GM12872 (cell line): ENCODE measurements at regions not wholly inside any gene's neighbourhood (a gene's known extent, or its start where the extent isn't known, plus 50 kb on each side); places are given as distances from the start of the nearest gene placed in this dataset.

Experiments
- TF ChIP-seq, protein P1 (sequence below): IDR thresholded peaks from 3 replicates; pipeline ENCODE4 v1.5.1; 2011; ENCODE audit warnings: low read depth, mild to moderate bottlenecking, low read length, moderate library complexity; ENCODE audit not compliant: insufficient read depth

DNA sequence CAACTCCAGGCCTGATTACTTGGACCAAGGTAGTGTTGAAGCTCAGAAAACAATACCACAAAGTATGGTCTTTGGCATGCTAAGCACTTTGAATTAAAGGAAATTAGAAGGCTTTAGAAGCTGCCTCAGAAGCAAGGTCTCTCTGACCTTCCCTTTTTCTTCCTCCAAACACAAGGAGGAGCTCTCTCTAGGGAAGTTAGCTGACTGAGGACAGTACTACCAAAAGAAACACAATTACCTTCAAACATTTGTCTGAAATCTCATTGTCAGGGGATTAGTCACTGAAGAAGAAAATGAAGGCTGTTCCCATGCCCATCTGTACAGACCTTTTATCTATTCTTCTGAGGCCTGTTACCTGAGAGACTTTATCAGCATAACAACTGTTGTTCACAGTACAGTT lies 279.3 kb downstream of the CDH20 start:
- TF ChIP-seq, protein P1, sequence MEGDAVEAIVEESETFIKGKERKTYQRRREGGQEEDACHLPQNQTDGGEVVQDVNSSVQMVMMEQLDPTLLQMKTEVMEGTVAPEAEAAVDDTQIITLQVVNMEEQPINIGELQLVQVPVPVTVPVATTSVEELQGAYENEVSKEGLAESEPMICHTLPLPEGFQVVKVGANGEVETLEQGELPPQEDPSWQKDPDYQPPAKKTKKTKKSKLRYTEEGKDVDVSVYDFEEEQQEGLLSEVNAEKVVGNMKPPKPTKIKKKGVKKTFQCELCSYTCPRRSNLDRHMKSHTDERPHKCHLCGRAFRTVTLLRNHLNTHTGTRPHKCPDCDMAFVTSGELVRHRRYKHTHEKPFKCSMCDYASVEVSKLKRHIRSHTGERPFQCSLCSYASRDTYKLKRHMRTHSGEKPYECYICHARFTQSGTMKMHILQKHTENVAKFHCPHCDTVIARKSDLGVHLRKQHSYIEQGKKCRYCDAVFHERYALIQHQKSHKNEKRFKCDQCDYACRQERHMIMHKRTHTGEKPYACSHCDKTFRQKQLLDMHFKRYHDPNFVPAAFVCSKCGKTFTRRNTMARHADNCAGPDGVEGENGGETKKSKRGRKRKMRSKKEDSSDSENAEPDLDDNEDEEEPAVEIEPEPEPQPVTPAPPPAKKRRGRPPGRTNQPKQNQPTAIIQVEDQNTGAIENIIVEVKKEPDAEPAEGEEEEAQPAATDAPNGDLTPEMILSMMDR, result 0 out of 3 replicates have a peak, but pooled peaks have one; percentile 1

DNA sequence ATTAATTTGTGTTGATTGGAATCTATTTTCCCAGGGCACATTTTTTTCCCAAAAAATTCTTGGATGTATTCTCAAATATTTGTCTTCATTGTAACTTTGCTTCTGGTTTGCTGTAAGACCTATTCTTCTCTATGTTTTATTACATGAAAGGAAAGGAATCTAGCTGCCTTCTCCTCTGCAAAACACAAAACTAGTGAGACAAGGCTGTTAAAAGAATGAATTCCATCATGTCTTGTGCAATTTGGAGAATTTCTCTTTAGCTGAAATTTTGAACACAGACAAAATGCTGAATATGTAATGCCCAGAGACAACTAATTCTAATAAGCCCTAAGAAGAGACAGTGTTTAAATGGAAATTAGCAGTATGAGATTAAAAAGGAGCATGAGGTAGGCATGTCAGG lies 275.9 kb downstream of the CDH20 start:
- TF ChIP-seq, protein P1, result no peak

DNA sequence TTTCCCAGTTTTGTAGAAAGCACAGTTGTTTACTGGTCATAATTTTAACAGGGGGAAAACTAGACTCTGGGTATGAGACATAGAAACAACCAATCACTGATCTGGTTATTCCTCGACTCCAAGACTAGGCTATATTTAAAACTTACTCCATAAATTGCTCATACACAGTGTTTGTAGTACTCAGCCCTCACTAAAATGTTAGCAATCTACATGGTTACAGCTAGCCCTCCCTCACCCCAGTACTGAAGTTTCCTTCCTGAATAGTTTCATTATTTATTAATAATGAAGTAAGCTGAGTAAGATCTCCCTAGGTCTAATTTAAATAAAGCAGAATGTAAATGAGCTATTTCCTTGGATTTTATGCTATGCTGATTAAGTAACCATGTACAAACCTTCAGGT lies 275.1 kb downstream of the CDH20 start:
- TF ChIP-seq, protein P1, result no peak

DNA sequence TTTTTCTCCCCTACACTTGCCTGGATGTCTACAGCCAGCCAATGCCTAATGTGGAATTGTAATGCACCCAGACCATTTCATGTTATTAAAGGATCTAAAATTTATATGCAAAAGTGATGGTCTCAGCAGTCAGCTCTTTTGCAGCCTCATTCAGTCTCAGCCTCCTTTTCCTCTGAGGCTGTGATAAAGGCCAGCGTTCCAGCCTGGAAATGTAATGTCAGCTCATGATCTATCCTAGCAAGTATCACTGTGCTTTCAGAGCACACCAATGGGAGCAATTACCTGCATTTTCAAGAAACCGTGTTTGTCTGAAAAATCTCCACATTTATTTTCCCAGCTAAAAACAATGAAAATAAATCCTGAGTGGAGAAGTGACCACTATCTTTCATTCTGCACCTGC lies 274.6 kb downstream of the CDH20 start:
- TF ChIP-seq, protein P1, result no peak

DNA sequence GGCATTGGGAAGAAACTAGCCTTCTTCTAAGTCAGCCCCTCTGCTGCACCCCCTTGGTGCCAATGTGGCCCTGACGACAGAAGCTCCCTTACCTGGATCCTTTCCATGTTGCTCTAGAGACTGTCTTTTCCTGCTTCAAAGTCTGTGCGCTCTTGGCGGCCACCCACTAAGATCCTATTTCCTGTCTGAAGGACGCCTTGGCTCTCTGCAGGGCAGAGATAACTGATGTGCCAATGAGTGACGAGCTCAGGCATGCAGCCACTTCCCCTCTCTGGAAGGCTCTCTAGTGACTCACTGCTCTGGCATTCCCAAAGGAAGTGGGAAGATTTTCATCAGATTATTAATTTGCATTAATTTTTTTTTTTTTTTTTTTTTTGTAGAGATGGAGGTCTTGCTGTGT lies 273.5 kb downstream of the CDH20 start:
- TF ChIP-seq, protein P1, result no peak

DNA sequence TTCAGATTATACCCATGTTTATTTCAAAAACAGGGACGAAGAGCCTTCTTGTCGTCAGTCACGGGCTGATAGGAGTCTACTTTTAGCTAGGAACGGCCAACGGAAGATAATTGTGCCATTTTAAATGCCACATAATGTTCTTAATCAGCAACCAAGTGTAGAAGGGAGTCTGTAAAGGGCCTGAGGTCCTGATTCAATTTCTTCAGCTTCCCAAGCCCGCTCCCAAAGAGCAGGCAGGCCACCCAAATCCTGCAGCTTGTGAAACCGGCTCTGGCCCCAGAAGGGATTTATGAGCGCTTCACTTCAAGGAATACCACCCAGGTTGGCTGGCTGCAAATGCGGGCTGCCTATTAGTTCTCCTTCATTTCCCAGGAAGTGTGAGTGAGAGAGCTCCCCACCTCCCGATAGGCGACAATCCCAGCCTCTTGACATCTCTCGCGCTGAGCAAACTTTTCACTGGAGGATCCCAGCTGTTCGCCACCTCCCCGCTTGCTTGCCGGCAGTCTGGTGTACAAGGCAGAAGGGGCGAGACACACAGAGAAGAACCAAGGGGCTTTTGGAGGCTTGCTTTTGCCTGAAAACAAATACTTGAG lies 272.9 kb downstream of the CDH20 start:
- TF ChIP-seq, protein P1, result no peak

DNA sequence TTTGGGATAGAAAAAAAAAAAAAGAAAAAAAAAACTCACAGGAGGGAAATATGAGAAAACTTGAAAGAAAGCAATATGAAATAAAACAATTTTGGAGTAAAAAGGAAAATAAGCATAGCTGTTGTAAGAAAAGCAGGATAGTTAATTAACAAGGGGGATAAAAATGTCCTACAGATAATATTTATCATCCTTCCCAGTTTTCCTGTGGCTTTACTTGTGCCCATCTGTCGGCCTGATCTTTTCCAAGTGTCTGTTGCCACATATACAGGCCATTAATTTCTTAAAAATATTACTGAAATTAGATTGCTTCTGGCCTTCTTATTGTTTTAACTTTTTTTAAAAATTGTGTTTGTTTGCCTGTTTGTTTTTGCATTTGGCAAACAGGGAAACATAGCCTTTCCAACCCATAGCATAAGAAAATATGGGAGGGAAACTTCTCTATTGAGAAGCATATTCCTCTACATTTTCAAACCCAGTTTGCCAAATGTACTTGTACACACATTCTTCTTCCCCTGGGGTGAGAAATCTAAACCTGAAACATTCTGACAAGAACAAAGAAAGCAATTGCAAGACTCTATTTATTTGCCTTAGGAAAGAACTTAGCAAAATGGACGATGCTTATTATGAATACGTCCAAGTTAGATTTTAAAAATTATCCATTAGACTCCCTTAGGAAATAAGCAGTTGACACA lies 272.3 kb downstream of the CDH20 start:
- TF ChIP-seq, protein P1, result no peak
